Vagina (tissue), 2 donors: ENCODE measurements at regions not wholly inside any gene's neighbourhood (a gene's known extent, or its start where the extent isn't known, plus 50 kb on each side); places are given as distances from the start of the nearest gene placed in this dataset.

ENCODE experiments used
- POLR2A ChIP-seq, 2 donors: fragments of 450-650 bp; IDR thresholded peaks; one replicate each; pipeline ENCODE4 v1.6.1; 2017; ENCODE audit warnings: antibody characterized with exemption in 2 of 2, mild to moderate bottlenecking in 2 of 2, moderate library complexity in 2 of 2
- POLR2AphosphoS5 ChIP-seq, 2 donors: sonication (generic); formaldehyde crosslinking; IDR thresholded peaks; one replicate each; pipeline ENCODE4 v1.9.0; 2017; ENCODE audit warnings: antibody characterized with exemption in 2 of 2, mild to moderate bottlenecking in 2 of 2, low read depth in 1 of 2; ENCODE audit not compliant: insufficient read depth in 1 of 2
- TF ChIP-seq, protein P1 (sequence below), 3 experiments: fragments of 450-650 bp in 2 of 3; fragments of 200-600 bp in 1 of 3; sonication (generic) in 1 of 3; IDR thresholded peaks; one replicate each; pipeline ENCODE4 v1.5.1; 2017 to 2019; ENCODE audit warnings: antibody characterized with exemption in 3 of 3, mild to moderate bottlenecking in 2 of 3, moderate library complexity in 2 of 3

- TF ChIP-seq, protein P1, sequence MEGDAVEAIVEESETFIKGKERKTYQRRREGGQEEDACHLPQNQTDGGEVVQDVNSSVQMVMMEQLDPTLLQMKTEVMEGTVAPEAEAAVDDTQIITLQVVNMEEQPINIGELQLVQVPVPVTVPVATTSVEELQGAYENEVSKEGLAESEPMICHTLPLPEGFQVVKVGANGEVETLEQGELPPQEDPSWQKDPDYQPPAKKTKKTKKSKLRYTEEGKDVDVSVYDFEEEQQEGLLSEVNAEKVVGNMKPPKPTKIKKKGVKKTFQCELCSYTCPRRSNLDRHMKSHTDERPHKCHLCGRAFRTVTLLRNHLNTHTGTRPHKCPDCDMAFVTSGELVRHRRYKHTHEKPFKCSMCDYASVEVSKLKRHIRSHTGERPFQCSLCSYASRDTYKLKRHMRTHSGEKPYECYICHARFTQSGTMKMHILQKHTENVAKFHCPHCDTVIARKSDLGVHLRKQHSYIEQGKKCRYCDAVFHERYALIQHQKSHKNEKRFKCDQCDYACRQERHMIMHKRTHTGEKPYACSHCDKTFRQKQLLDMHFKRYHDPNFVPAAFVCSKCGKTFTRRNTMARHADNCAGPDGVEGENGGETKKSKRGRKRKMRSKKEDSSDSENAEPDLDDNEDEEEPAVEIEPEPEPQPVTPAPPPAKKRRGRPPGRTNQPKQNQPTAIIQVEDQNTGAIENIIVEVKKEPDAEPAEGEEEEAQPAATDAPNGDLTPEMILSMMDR (IDR thresholded peaks at IDR 0.05), result no peak
- TF ChIP-seq POLR2A (IDR thresholded peaks at IDR 0.05), result no peak
- TF ChIP-seq POLR2AphosphoS5 (IDR thresholded peaks at IDR 0.05; ENCODE audit: insufficient read depth in 1 of 2, low read depth in 1 of 2), result no peak
Observed at GRCh38 chr9:65409471-65409980, 124.5 kb upstream of the FOXD4L5 start.
